DND-41 (cell line): ENCODE measurements at regions not wholly inside any gene's neighbourhood (a gene's known extent, or its start where the extent isn't known, plus 50 kb on each side); places are given as distances from the start of the nearest gene placed in this dataset.

Experiments
- ATAC-seq: fragments of 200-7000 bp; cut with Tn5 transposase; 3 replicates; pipeline ENCODE4 v1.9.1; 2021; ENCODE audit warnings: low read depth; ENCODE audit not compliant: insufficient read depth
- DNase-seq: peaks from one replicate; pipeline ENCODE4 v3.0.0-alpha.2; 2020
- H2AFZ ChIP-seq: 2 replicates; pipeline ENCODE4 v1.6.0; 2012; ENCODE audit warnings: low read depth, low read length
- H3K27ac ChIP-seq: 2 replicates; pipeline ENCODE4 v1.5.1; 2012; ENCODE audit warnings: low read length, inconsistent platforms
- H3K27me3 ChIP-seq: fragments of 200-600 bp; sonication (generic); 2 replicates; pipeline ENCODE4 v1.6.0; 2012; ENCODE audit warnings: low read length, mild to moderate bottlenecking, inconsistent platforms; ENCODE audit not compliant: insufficient read depth, poor library complexity
- H3K36me3 ChIP-seq: 2 replicates; pipeline ENCODE4 v1.5.1; 2012; ENCODE audit warnings: low read length, inconsistent platforms; ENCODE audit not compliant: insufficient read depth
- H3K4me1 ChIP-seq: 2 replicates; pipeline ENCODE4 v1.5.1; 2012; ENCODE audit warnings: mild to moderate bottlenecking, low read length; ENCODE audit not compliant: insufficient read depth
- H3K4me2 ChIP-seq: 2 replicates; pipeline ENCODE4 v1.6.0; 2012; ENCODE audit warnings: mild to moderate bottlenecking, moderate library complexity, low read length, inconsistent platforms; ENCODE audit not compliant: insufficient read depth
- H3K4me3 ChIP-seq, 2 experiments: fragments of 200-600 bp in 1 of 2; shearing (Covaris generic) in 1 of 2; 2 replicates each; pipeline ENCODE4 v1.5.1; 2012 to 2016; ENCODE audit warnings: inconsistent platforms in 2 of 2, low read length in 2 of 2, mild to moderate bottlenecking in 2 of 2, low read depth in 1 of 2, moderate library complexity in 1 of 2
- H3K79me2 ChIP-seq: 2 replicates; pipeline ENCODE4 v1.6.0; 2012; ENCODE audit warnings: low read length, inconsistent platforms; ENCODE audit not compliant: insufficient read depth
- H3K9ac ChIP-seq: 2 replicates; pipeline ENCODE4 v1.6.0; 2012; ENCODE audit warnings: low read depth, mild to moderate bottlenecking, inconsistent platforms, low read length, moderate library complexity
- H3K9me3 ChIP-seq: 2 replicates; pipeline ENCODE4 v1.5.1; 2012; ENCODE audit warnings: low read length, moderate library complexity, mild to moderate bottlenecking, inconsistent platforms; ENCODE audit not compliant: insufficient read depth, severe bottlenecking
- H4K20me1 ChIP-seq: 2 replicates; pipeline ENCODE4 v1.6.0; 2012; ENCODE audit warnings: low read length; ENCODE audit not compliant: insufficient read depth
- EZH2 ChIP-seq: IDR thresholded peaks from 3 replicates; pipeline ENCODE4 v1.6.1; 2012; ENCODE audit warnings: borderline replicate concordance, low read depth, mild to moderate bottlenecking, moderate library complexity, low read length, inconsistent platforms; ENCODE audit not compliant: severe bottlenecking
- TF ChIP-seq, protein P1 (sequence below): IDR thresholded peaks from 2 replicates; pipeline ENCODE4 v1.5.1; 2012; ENCODE audit warnings: borderline replicate concordance, low read length, moderate library complexity, mild to moderate bottlenecking; ENCODE audit not compliant: poor library complexity, severe bottlenecking; ENCODE audit errors: extremely low read depth

DNA sequence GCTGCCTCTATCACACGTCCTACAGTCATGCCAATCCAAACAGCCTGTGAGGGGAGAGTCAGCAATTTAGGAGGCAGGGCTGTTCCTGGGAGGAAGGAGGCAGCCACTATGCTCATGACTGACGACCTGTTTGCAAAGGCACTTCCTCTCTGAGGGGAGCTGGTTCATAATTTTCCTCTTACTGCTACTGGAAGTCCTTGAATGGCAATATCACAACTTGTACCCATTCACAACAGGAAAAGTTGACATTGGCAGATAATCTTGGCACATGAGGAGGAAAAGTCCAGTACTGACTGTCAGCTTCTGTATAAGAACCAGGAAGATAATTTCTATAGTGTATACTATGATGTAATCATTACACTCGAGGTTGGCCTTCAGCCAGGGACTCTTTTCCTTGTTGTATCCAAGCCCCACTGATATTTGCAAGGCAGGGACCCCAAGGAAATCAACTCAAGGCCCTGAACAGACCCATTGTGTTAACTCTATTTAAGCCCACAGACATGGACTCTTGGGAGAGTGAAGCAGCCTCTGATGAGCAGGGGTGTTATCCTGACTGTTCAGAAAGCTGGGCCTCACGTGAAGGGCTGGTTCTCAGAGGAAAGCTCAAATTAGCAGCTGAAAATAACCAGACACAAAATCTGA, 267.3 kb upstream of the ADAMTS9 start:
- Histone ChIP-seq H3K27me3 (no peaks in the 10 kb centered on the region), H3K36me3 (no peaks in the 10 kb centered on the region), H3K79me2 (no peaks in the 10 kb centered on the region), H2AFZ (no peak overlapping the region), H3K9ac (no peak overlapping the region), H3K9me3 (no peaks in the 10 kb centered on the region), H3K27ac (no peak overlapping the region), H3K4me1 (no peaks in the 10 kb centered on the region), H4K20me1 (no peaks in the 10 kb centered on the region), H3K4me3 (no peak overlapping the region), H3K4me2 (no peak overlapping the region)
- TF ChIP-seq EZH2, result no peak
- TF ChIP-seq, protein P1, sequence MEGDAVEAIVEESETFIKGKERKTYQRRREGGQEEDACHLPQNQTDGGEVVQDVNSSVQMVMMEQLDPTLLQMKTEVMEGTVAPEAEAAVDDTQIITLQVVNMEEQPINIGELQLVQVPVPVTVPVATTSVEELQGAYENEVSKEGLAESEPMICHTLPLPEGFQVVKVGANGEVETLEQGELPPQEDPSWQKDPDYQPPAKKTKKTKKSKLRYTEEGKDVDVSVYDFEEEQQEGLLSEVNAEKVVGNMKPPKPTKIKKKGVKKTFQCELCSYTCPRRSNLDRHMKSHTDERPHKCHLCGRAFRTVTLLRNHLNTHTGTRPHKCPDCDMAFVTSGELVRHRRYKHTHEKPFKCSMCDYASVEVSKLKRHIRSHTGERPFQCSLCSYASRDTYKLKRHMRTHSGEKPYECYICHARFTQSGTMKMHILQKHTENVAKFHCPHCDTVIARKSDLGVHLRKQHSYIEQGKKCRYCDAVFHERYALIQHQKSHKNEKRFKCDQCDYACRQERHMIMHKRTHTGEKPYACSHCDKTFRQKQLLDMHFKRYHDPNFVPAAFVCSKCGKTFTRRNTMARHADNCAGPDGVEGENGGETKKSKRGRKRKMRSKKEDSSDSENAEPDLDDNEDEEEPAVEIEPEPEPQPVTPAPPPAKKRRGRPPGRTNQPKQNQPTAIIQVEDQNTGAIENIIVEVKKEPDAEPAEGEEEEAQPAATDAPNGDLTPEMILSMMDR, result no peak
- no peak for ATAC-seq
- no peak for DNase-seq

DNA sequence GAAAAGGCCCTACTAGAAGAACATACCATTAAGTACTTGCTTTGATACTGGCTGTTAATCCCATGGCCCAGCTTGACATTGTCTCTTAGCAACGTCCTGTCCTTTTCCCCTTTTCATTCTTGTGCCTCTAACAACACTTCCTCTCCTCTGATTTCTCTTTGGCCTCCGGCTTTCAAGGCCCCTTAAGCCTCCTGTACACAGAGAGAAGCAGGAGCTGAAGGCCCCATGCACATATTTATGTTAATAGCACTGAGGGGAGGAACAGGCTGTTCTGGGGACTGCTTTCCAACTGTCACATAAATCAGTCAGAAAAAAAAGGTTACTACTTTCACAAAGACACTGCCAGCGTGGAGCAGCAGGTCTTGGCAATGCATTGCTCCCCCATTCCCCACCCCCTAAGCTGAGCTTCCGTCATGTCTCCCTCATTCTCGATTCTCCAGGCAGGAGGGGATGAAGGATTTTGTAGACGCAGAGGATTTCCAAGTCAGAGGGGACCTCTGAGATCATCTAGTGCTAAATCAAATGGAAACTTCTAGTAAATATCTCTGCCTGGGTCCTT, 257.4 kb upstream of the ADAMTS9 start:
- no peaks in the 10 kb centered on the region for H3K27me3 ChIP-seq
- H2AFZ ChIP-seq, result no peak overlapping the region
- H3K79me2 ChIP-seq, result no peaks in the 10 kb centered on the region
- no peaks in the 10 kb centered on the region for H3K9me3 ChIP-seq
- ATAC-seq, result no peak
- TF ChIP-seq, protein P1, result no peak
- TF ChIP-seq EZH2, result no peak
- no peak overlapping the region for H3K4me3 ChIP-seq
- H3K27ac ChIP-seq, result no peak overlapping the region
- no peak overlapping the region for H3K4me2 ChIP-seq
- no peak for DNase-seq
- no peak overlapping the region for H3K9ac ChIP-seq
- no peaks in the 10 kb centered on the region for H3K4me1 ChIP-seq
- no peaks in the 10 kb centered on the region for H4K20me1 ChIP-seq
- H3K36me3 ChIP-seq, result no peaks in the 10 kb centered on the region

GRCh38 chr3:64943866-64944265, 256.1 kb upstream of the ADAMTS9 start:
- H3K4me1 ChIP-seq, result no peaks in the 10 kb centered on the region
- H3K79me2 ChIP-seq, result no peaks in the 10 kb centered on the region
- TF ChIP-seq, protein P1, result no peak
- no peak for TF ChIP-seq EZH2
- ATAC-seq (no peak), DNase-seq (no peak)
- H3K4me2 ChIP-seq, result no peak overlapping the region
- H3K9ac ChIP-seq, result no peak overlapping the region
- no peak overlapping the region for H3K4me3 ChIP-seq
- H3K9me3 ChIP-seq, result no peaks in the 10 kb centered on the region
- H3K27me3 ChIP-seq, result no peaks in the 10 kb centered on the region
- H3K36me3 ChIP-seq, result no peaks in the 10 kb centered on the region
- no peak overlapping the region for H2AFZ ChIP-seq
- H3K27ac ChIP-seq, result no peak overlapping the region
- H4K20me1 ChIP-seq, result no peaks in the 10 kb centered on the region
